ENCODE measurements at regions not wholly inside any gene's neighbourhood (a gene's known extent, or its start where the extent isn't known, plus 50 kb on each side); places are given as distances from the start of the nearest gene placed in this dataset.
A peak's percentile ranks its signal among the peaks of the same experiment; 100 is the strongest.

- no peak overlapping the region for H3K4me3 ChIP-seq (ENCODE audit: control insufficient read depth, low read depth, low read length)
- TF ChIP-seq CTCF (conservative IDR thresholded peaks at IDR 0.05; ENCODE audit: control insufficient read depth, insufficient read depth, low read depth, low read length) = no peak
- peak; percentile 1 for DNase-seq (ENCODE audit: low read depth)
These were observed 72.8 kb upstream of the PAX7 start for GRCh38 chr1:18557621-18558465.

GRCh38 chr1:18560692-18561091, 70.0 kb upstream of the PAX7 start:
- no peak for TF ChIP-seq CTCF (conservative IDR thresholded peaks at IDR 0.05; ENCODE audit: control insufficient read depth, insufficient read depth, low read depth, low read length)
- no peak overlapping the region for H3K4me3 ChIP-seq (ENCODE audit: control insufficient read depth, low read depth, low read length)
- no peak for DNase-seq (ENCODE audit: low read depth)

GRCh38 chr1:18561967-18562366, 68.7 kb upstream of the PAX7 start:
- H3K4me3 ChIP-seq (ENCODE audit: control insufficient read depth, low read depth, low read length) = no peak overlapping the region
- DNase-seq (ENCODE audit: low read depth) = no peak
- TF ChIP-seq CTCF (conservative IDR thresholded peaks at IDR 0.05; ENCODE audit: control insufficient read depth, insufficient read depth, low read depth, low read length) = no peak

- TF ChIP-seq CTCF (conservative IDR thresholded peaks at IDR 0.05; ENCODE audit: control insufficient read depth, insufficient read depth, low read depth, low read length) = no peak
- no peak overlapping the region for H3K4me3 ChIP-seq (ENCODE audit: control insufficient read depth, low read depth, low read length)
- DNase-seq (ENCODE audit: low read depth) = no peak
These were observed 66.0 kb upstream of the PAX7 start for GRCh38 chr1:18564676-18565075.

- no peak overlapping the region for H3K4me3 ChIP-seq (ENCODE audit: control insufficient read depth, low read depth, low read length)
- TF ChIP-seq CTCF (conservative IDR thresholded peaks at IDR 0.05; ENCODE audit: control insufficient read depth, insufficient read depth, low read depth, low read length) = no peak
- no peak for DNase-seq (ENCODE audit: low read depth)
These were observed 65.3 kb upstream of the PAX7 start for GRCh38 chr1:18565321-18565720.

GRCh38 chr1:18568489-18568888, 62.2 kb upstream of the PAX7 start:
- no peak overlapping the region for H3K4me3 ChIP-seq (ENCODE audit: control insufficient read depth, low read depth, low read length)
- TF ChIP-seq CTCF (conservative IDR thresholded peaks at IDR 0.05; ENCODE audit: control insufficient read depth, insufficient read depth, low read depth, low read length) = no peak
- no peak for DNase-seq (ENCODE audit: low read depth)
